ENCODE measurements at regions not wholly inside any gene's neighbourhood (a gene's known extent, or its start where the extent isn't known, plus 50 kb on each side); places are given as distances from the start of the nearest gene placed in this dataset.

DNA sequence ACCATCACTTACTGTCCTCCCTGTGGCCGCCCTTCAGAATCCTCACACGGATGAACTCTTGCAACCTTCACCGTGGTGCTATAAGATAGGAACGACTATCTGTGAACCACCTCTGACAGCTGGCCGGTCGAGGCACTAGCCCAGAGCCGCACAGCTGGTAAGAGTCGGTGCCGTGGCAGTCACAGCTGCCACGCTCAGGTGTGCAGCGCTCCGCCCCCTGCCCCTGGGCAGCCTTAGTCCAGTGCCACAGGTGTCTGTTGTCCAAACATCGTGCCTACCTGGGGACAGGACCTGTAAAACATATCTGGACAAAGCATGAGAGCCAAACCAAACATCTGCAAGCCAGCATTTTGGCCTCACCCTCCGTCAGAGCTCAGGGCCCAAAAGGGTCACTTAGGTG lies 55.3 kb upstream of the SALL3 start:
- WGBS (ENCODE audit: low lambda C conversion rate): 64% methylated on average over 3 of the region's 14 CpGs

DNA sequence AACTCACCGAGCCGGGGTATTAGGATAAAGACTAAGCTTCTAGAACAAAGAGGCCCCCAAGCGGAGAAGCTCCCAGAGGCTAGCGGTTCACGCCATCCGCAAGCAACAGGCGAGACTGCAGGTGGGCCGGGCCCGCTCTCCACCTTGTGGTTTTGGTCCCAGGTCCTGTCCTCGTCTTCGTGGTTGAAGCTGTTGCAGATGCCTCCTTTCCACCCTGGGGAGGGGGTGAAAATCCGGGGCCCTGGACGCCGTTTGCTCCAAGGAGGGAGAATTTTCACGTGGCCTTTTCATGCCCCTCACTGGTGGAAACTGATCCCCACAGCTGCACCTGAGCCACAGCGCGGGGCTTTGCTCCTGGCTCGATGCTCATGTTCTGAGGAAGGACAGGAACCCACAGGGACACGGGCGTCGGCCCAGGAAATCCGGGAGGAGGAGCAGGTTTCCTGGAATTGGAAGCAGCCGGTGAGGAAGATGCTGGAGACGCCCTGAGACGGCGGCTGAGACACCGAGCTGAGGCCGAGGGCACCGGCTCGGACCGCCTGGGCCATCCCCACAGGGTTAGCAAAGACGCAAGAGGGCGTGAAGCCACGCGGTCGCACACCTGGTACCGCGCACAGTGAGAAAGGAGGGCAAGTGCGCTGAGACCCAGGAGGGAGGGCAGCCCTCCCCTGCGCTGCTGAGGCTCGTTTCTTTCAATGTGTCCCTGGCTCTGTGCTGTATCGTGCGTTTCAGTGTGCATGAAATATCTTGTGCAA lies 54.7 kb upstream of the SALL3 start:
- no peak overlapping the region for H3K27ac ChIP-seq (ENCODE audit: extremely low read length, insufficient read depth, low read length)
- no peak overlapping the region for H2AFZ ChIP-seq (ENCODE audit: low read length)
- no peaks in the 10 kb centered on the region for H3K79me2 ChIP-seq (ENCODE audit: insufficient read depth, low read length)
- BruUV-seq (replicated peaks): no TSS peak
- H3K4me2 ChIP-seq (ENCODE audit: low read depth, low read length): no peak overlapping the region
- H4K20me1 ChIP-seq (ENCODE audit: insufficient read depth, low read length): no peaks in the 10 kb centered on the region; the same call in 1 of the 2 replicates
- H3K9me3 ChIP-seq (ENCODE audit: low read length): no peaks in the 10 kb centered on the region
- 54% methylated on average over 36 of the region's 43 CpGs for WGBS (ENCODE audit: low lambda C conversion rate)
- no peaks in the 10 kb centered on the region for H3K4me1 ChIP-seq (ENCODE audit: insufficient read depth, low read length)
- POLR2A ChIA-PET: no interaction called here
- no peaks in the 10 kb centered on the region for H3K36me3 ChIP-seq (replicated peaks in 1 of 2; ENCODE audit: control insufficient read depth in 1 of 2, insufficient read depth in 2 of 2, low read length in 2 of 2)
- no peak overlapping the region for H3K4me3 ChIP-seq (replicated peaks in 1 of 3; ENCODE audit: insufficient read depth in 1 of 3, low read depth in 2 of 3, low read length in 3 of 3)
- DNase-seq (ENCODE audit: low spot score) (no peak), ATAC-seq (no peak), FAIRE-seq (no peak)
- in situ Hi-C loops (cut with HindIII; ENCODE audit: extremely low pct_ligation_motif_present, low pct_unique_long_range_greater_than_20kb): no loop called here
- H3K9ac ChIP-seq (ENCODE audit: insufficient read depth, low read depth, low read length): no peak overlapping the region
- TF ChIP-seq, protein P1, sequence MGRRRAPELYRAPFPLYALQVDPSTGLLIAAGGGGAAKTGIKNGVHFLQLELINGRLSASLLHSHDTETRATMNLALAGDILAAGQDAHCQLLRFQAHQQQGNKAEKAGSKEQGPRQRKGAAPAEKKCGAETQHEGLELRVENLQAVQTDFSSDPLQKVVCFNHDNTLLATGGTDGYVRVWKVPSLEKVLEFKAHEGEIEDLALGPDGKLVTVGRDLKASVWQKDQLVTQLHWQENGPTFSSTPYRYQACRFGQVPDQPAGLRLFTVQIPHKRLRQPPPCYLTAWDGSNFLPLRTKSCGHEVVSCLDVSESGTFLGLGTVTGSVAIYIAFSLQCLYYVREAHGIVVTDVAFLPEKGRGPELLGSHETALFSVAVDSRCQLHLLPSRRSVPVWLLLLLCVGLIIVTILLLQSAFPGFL (CRISPR knock-in tag; IDR thresholded peaks at IDR 0.05): no peak
- TF ChIP-seq, protein P2, sequence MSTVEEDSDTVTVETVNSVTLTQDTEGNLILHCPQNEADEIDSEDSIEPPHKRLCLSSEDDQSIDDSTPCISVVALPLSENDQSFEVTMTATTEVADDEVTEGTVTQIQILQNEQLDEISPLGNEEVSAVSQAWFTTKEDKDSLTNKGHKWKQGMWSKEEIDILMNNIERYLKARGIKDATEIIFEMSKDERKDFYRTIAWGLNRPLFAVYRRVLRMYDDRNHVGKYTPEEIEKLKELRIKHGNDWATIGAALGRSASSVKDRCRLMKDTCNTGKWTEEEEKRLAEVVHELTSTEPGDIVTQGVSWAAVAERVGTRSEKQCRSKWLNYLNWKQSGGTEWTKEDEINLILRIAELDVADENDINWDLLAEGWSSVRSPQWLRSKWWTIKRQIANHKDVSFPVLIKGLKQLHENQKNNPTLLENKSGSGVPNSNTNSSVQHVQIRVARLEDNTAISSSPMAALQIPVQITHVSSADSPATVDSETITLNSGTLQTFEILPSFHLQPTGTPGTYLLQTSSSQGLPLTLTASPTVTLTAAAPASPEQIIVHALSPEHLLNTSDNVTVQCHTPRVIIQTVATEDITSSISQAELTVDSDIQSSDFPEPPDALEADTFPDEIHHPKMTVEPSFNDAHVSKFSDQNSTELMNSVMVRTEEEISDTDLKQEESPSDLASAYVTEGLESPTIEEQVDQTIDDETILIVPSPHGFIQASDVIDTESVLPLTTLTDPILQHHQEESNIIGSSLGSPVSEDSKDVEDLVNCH (CRISPR knock-in tag; IDR thresholded peaks at IDR 0.05): no peak
- TF ChIP-seq ZSCAN20 (CRISPR knock-in tag; IDR thresholded peaks at IDR 0.05; ENCODE audit: borderline replicate concordance): no peak
- no peak for TF ChIP-seq ZKSCAN1 (IDR thresholded peaks at IDR 0.05; ENCODE audit: low read length)
- TF ChIP-seq ZNF616 (CRISPR knock-in tag; IDR thresholded peaks at IDR 0.05; ENCODE audit: low read depth): no peak
- intact Hi-C loops (cut with micrococcal nuclease; ENCODE audit: unreplicated experiment): no loop called here
- CTCF ChIA-PET (ENCODE audit: low intra/inter-chr PET ratio, low total read pairs): no interaction called here
- peaks cover 3 to 41% of the 10 kb centered on the region in 2 experiments for H3K27me3 ChIP-seq (ENCODE audit: control insufficient read depth in 1 of 2, insufficient read depth in 2 of 2, low read length in 2 of 2)

More for the DNA sequence above, 55.3 kb upstream of the SALL3 start:
- Histone ChIP-seq H3K27me3 (ENCODE audit: control insufficient read depth in 1 of 2, insufficient read depth in 2 of 2, low read length in 2 of 2) (peaks cover 3 to 38% of the 10 kb centered on the region in 2 experiments), H3K4me1 (ENCODE audit: insufficient read depth, low read length) (no peaks in the 10 kb centered on the region), H3K79me2 (ENCODE audit: insufficient read depth, low read length) (no peaks in the 10 kb centered on the region), H3K9me3 (ENCODE audit: low read length) (no peaks in the 10 kb centered on the region), H3K36me3 (replicated peaks in 1 of 2; ENCODE audit: control insufficient read depth in 1 of 2, insufficient read depth in 2 of 2, low read length in 2 of 2) (no peaks in the 10 kb centered on the region), H3K27ac (ENCODE audit: extremely low read length, insufficient read depth, low read length) (no peak overlapping the region), H3K4me3 (replicated peaks in 1 of 3; ENCODE audit: insufficient read depth in 1 of 3, low read depth in 2 of 3, low read length in 3 of 3) (no peak overlapping the region), H2AFZ (ENCODE audit: low read length) (no peak overlapping the region), H3K9ac (ENCODE audit: insufficient read depth, low read depth, low read length) (no peak overlapping the region), H3K4me2 (ENCODE audit: low read depth, low read length) (no peak overlapping the region), H4K20me1 (ENCODE audit: insufficient read depth, low read length) (no peaks in the 10 kb centered on the region; the same call in 1 of the 2 replicates)
- intact Hi-C loops (cut with micrococcal nuclease; ENCODE audit: unreplicated experiment) (no loop called here), in situ Hi-C loops (cut with HindIII; ENCODE audit: extremely low pct_ligation_motif_present, low pct_unique_long_range_greater_than_20kb) (no loop called here)
- POLR2A ChIA-PET: no interaction called here
- no peak for ATAC-seq
- TF ChIP-seq HOXA5 (CRISPR knock-in tag; IDR thresholded peaks at IDR 0.05) (no peak), RARG (CRISPR knock-in tag; IDR thresholded peaks at IDR 0.05; ENCODE audit: low read depth) (no peak), SP4 (CRISPR knock-in tag; IDR thresholded peaks at IDR 0.05) (no peak), ZNF7 (CRISPR knock-in tag; IDR thresholded peaks at IDR 0.05) (no peak), NCOA1 (CRISPR knock-in tag; IDR thresholded peaks at IDR 0.05) (no peak)
- CTCF ChIA-PET (ENCODE audit: low intra/inter-chr PET ratio, low total read pairs): no interaction called here
- DNase-seq (ENCODE audit: low spot score): no peak
- FAIRE-seq: no peak
- BruUV-seq (replicated peaks): no TSS peak

Measured in HepG2 (cell line).